ENCODE measurements at regions not wholly inside any gene's neighbourhood (a gene's known extent, or its start where the extent isn't known, plus 50 kb on each side); places are given as distances from the start of the nearest gene placed in this dataset.
"Not testable (repeated sequence)": the region's sequence is repeated elsewhere in the genome, so short reads cannot be mapped to it uniquely, and the experiment has no call there.

- no peak for TF ChIP-seq CTCF (conservative IDR thresholded peaks at IDR 0.05)
- H3K27ac ChIP-seq, result no peak overlapping the region
Observed at GRCh38 chr10:56012101-56012500, 349.0 kb downstream of the ZWINT start.

GRCh38 chr10:56003555-56003954 lies 357.5 kb downstream of the ZWINT start:
- H3K27ac ChIP-seq, result no peak overlapping the region
- TF ChIP-seq CTCF (conservative IDR thresholded peaks at IDR 0.05), result no peak

GRCh38 chr10:55989188-55989587 lies 371.9 kb downstream of the ZWINT start:
- H3K27ac ChIP-seq, result no peak overlapping the region
- peak; percentile 65 for TF ChIP-seq CTCF (conservative IDR thresholded peaks at IDR 0.05)

- no peak for TF ChIP-seq CTCF (conservative IDR thresholded peaks at IDR 0.05)
- H3K27ac ChIP-seq, result no peak overlapping the region
Observed at GRCh38 chr10:55979203-55979602, 381.9 kb downstream of the ZWINT start.

- no peak overlapping the region for H3K27ac ChIP-seq
- no peak for TF ChIP-seq CTCF (conservative IDR thresholded peaks at IDR 0.05)
Observed at GRCh38 chr10:55966101-55966500, 395.0 kb downstream of the ZWINT start.

GRCh38 chr10:55943403-55943802 lies 417.7 kb downstream of the ZWINT start:
- TF ChIP-seq CTCF (conservative IDR thresholded peaks at IDR 0.05), result no peak
- no peak overlapping the region for H3K27ac ChIP-seq

- no peak overlapping the region for H3K27ac ChIP-seq
- no peak for TF ChIP-seq CTCF (conservative IDR thresholded peaks at IDR 0.05)
Observed at GRCh38 chr10:55929291-55929690, 431.8 kb downstream of the ZWINT start.

- not testable (repeated sequence) for H3K27ac ChIP-seq
Observed at GRCh38 chr10:55899472-55900147, 461.4 kb downstream of the ZWINT start.

All from VCaP (cell line).